ENCODE measurements at regions not wholly inside any gene's neighbourhood (a gene's known extent, or its start where the extent isn't known, plus 50 kb on each side); places are given as distances from the start of the nearest gene placed in this dataset.

- Histone ChIP-seq H3K4me2 (ENCODE audit: control insufficient read depth, extremely low read depth, insufficient read depth, low read depth, low read length) (no peak overlapping the region), H3K4me1 (ENCODE audit: control insufficient read depth, extremely low read depth, insufficient read depth, low read length) (peaks cover 16% of the 10 kb centered on the region), H3K9me3 (ENCODE audit: control insufficient read depth, low read depth, low read length) (no peaks in the 10 kb centered on the region), H3K79me2 (ENCODE audit: control insufficient read depth, insufficient read depth, low read length) (no peaks in the 10 kb centered on the region), H3K4me3 (ENCODE audit: control insufficient read depth in 2 of 3, extremely low read depth in 1 of 3, insufficient read depth in 2 of 3, low read depth in 1 of 3, low read length in 3 of 3) (no peak overlapping the region), H3K9me1 (ENCODE audit: control insufficient read depth, extremely low read depth, insufficient read depth, low read length) (no peaks in the 10 kb centered on the region), H3K27ac (ENCODE audit: control insufficient read depth, insufficient read depth, low read length) (no peak overlapping the region), H3K27me3 (ENCODE audit: control insufficient read depth, extremely low read depth, insufficient read depth, low read length) (no peaks in the 10 kb centered on the region), H4K20me1 (ENCODE audit: control insufficient read depth, extremely low read depth, insufficient read depth, low read length) (no peaks in the 10 kb centered on the region), H3K36me3 (ENCODE audit: control insufficient read depth in 2 of 2, extremely low read depth in 1 of 2, insufficient read depth in 2 of 2, low read length in 2 of 2) (no peaks in the 10 kb centered on the region), H2AFZ (ENCODE audit: control insufficient read depth, low read length) (no peak overlapping the region), H3K9ac (ENCODE audit: control insufficient read depth, extremely low read depth, insufficient read depth, low read length) (no peak overlapping the region)
- DNase-seq (ENCODE audit: low read depth, low spot score): no peak
- dilution Hi-C loops (cut with MboI; ENCODE audit: extremely low pct_ligation_motif_present, low sequenced_read_pairs): no loop called here
- TF ChIP-seq EZH2 (IDR thresholded peaks at IDR 0.05; ENCODE audit: low read length) (no peak), CTCF (optimal IDR thresholded peaks at IDR 0.05 in 1 of 3, IDR thresholded peaks at IDR 0.05 in 1 of 3, conservative IDR thresholded peaks at IDR 0.05 in 1 of 3; ENCODE audit: extremely low read depth in 1 of 3, insufficient read depth in 2 of 3, low read length in 3 of 3) (no peak)
- FAIRE-seq: no peak
Measured at GRCh38 chr4:17033025-17033767, 134.8 kb upstream of the LDB2 start.

GRCh38 chr4:17030543-17030942, 132.1 kb upstream of the LDB2 start:
- Histone ChIP-seq H3K36me3 (ENCODE audit: control insufficient read depth in 2 of 2, extremely low read depth in 1 of 2, insufficient read depth in 2 of 2, low read length in 2 of 2) (no peaks in the 10 kb centered on the region), H3K9me3 (ENCODE audit: control insufficient read depth, low read depth, low read length) (no peaks in the 10 kb centered on the region), H3K79me2 (ENCODE audit: control insufficient read depth, insufficient read depth, low read length) (no peaks in the 10 kb centered on the region), H4K20me1 (ENCODE audit: control insufficient read depth, extremely low read depth, insufficient read depth, low read length) (no peaks in the 10 kb centered on the region), H3K4me1 (ENCODE audit: control insufficient read depth, extremely low read depth, insufficient read depth, low read length) (peaks cover 27% of the 10 kb centered on the region), H3K9ac (ENCODE audit: control insufficient read depth, extremely low read depth, insufficient read depth, low read length) (peak overlapping the region; percentile 34), H2AFZ (ENCODE audit: control insufficient read depth, low read length) (peak overlapping the region; percentile 10), H3K4me3 (ENCODE audit: control insufficient read depth in 2 of 3, extremely low read depth in 1 of 3, insufficient read depth in 2 of 3, low read depth in 1 of 3, low read length in 3 of 3) (no peak overlapping the region), H3K27me3 (ENCODE audit: control insufficient read depth, extremely low read depth, insufficient read depth, low read length) (no peaks in the 10 kb centered on the region), H3K27ac (ENCODE audit: control insufficient read depth, insufficient read depth, low read length) (peak overlapping the region; percentile 81), H3K9me1 (ENCODE audit: control insufficient read depth, extremely low read depth, insufficient read depth, low read length) (no peaks in the 10 kb centered on the region), H3K4me2 (ENCODE audit: control insufficient read depth, extremely low read depth, insufficient read depth, low read depth, low read length) (peak overlapping the region; percentile 66)
- dilution Hi-C loops (cut with MboI; ENCODE audit: extremely low pct_ligation_motif_present, low sequenced_read_pairs): no loop called here
- TF ChIP-seq EZH2 (IDR thresholded peaks at IDR 0.05; ENCODE audit: low read length): no peak
- TF ChIP-seq CTCF (optimal IDR thresholded peaks at IDR 0.05 in 1 of 3, IDR thresholded peaks at IDR 0.05 in 1 of 3, conservative IDR thresholded peaks at IDR 0.05 in 1 of 3; ENCODE audit: extremely low read depth in 1 of 3, insufficient read depth in 2 of 3, low read length in 3 of 3): no peak
- DNase-seq (ENCODE audit: low read depth, low spot score) (peak; percentile 65), FAIRE-seq (peak; percentile 98)

All from keratinocyte (primary cell).